NCI-H1930 (cell line): ENCODE measurements at regions not wholly inside any gene's neighbourhood (a gene's known extent, or its start where the extent isn't known, plus 50 kb on each side); places are given as distances from the start of the nearest gene placed in this dataset.
"Not testable (repeated sequence)": the region's sequence is repeated elsewhere in the genome, so short reads cannot be mapped to it uniquely, and the experiment has no call there.

ENCODE experiments used
- DNase-seq, 2 experiments: peaks; one replicate each; lab custom pipeline; 2025; lab: John Stamatoyannopoulos, UW

- not testable (repeated sequence) for DNase-seq
These were observed 59.1 kb upstream of the UBE2E2 start for GRCh38 chr3:23144051-23144450.

GRCh38 chr3:23146163-23146562 is 57.0 kb upstream of the UBE2E2 start:
- DNase-seq, result no peak

- no peak for DNase-seq
These were observed 50.1 kb upstream of the UBE2E2 start for GRCh38 chr3:23152989-23153388.
